SIG-M5 treated with dmso at 0.1 percent for 504 hours (cell line): ENCODE measurements at regions not wholly inside any gene's neighbourhood (a gene's known extent, or its start where the extent isn't known, plus 50 kb on each side); places are given as distances from the start of the nearest gene placed in this dataset.
A peak's percentile ranks its signal among the peaks of the same experiment; 100 is the strongest.

Experiments
- DNase-seq: peaks from one replicate; lab custom pipeline; 2025; ENCODE audit not compliant: unreplicated experiment; lab: John Stamatoyannopoulos, UW

DNA sequence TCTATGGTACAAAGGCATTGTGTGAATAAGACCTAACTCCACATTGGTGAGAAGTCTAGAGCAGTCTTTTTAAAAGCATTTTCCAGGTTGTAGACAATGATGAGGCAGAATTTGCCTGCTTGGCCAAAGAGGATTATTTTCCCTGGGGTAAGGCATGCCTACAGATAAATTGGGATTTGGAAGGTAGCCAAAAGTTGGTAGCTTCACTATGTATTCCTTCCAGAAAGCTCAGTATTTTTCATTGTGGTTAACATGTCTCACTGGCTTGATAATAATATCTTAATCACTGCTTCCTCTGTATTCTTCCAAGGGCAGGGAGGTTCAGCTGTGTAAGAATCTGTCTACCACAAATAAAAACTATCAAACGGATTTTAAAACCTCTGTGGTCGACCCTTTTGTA is 590.8 kb upstream of the PRMT6 start:
- DNase-seq, result no peak

DNA sequence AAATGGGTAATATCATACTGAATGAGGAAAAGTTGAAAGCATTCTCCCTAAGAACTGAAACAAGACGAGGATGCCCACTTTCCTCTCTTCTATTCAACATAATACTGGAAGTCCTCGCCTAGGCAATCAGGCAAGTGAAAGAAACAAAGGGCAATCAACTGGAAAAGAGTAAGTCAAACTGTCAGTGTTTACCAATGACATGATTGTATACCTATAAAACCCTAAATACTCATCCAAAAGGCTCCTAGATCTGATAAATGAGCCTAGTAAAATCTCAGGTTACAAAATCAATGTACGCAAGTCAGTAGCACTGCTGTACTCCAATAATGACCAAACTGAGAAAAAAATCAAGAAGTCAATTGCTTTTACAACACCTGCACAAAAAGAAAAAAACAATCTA is 575.8 kb upstream of the PRMT6 start:
- no peak for DNase-seq

DNA sequence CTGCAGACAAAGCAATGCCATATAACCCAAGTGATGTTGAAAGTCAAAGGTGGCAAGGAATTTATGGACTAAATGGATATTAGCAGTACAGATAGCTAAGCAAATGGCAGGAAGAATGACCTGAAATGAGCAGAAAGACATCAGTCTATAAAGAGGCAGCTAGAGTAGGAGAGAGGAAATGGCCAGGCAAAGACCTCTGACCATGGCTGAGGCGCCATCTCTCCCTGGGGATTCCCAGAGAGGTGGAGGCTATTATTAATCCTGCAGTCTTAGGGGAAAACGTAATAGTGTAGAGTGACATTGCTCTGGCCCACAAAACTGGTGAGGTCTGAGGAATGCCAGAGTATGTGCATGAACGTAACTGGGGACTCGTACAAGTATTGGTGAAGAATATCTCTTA is 563.6 kb upstream of the PRMT6 start:
- DNase-seq, result no peak

DNA sequence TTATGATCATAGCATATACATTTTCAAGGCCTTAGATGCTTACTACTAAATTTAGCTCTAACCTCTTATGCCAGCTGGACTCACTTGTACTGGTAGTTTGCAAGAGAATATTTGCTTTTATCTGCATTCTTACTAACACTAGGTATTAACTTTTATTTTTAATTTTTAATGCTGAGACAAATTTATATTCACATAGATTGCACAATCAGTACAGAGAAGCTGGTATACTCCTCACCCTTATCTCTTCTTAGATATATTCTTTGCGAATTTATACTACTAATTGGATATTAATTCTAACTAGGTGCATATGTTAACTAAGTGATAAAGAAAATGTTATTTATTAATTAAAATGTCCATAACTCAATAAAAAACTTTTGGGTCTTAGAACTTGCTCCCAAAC is 561.8 kb upstream of the PRMT6 start:
- DNase-seq, result no peak

DNA sequence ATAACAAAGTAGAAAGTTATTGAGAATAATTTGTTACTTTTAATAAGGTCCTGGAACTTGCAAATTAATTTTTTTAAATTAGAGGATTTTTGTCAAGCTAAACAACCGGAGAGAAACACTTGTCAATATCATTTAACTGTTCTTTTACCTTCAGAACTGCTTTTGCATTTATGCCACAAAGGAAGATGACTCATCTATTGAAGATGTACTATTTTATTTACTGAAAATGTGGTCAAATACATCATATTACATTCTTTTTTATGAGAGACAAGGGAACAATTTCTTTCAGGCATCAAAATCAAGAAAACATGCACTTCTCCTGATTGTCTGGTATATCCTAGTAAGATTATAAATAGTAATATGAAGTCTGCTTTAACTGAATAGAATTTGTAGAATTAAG is 558.2 kb upstream of the PRMT6 start:
- DNase-seq, result no peak

DNA sequence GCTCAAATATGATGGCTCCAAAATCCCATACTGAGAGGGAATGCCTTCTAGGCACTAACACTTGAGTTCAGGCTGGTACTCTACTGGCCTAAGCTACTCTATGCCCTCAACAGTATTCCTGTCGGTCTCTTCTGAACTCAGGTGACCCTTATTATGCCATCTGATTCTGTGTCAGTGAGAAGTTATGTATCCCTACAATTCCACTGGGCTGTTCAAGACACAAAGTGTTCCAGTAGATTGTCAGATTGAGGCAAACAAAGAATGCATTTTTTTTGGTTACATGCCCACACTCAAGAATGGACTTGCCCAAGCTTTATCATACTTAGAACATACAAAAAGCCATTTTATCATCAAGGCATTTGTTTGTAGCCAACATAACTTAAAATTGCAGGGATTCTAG is 553.8 kb upstream of the PRMT6 start:
- DNase-seq, result no peak

DNA sequence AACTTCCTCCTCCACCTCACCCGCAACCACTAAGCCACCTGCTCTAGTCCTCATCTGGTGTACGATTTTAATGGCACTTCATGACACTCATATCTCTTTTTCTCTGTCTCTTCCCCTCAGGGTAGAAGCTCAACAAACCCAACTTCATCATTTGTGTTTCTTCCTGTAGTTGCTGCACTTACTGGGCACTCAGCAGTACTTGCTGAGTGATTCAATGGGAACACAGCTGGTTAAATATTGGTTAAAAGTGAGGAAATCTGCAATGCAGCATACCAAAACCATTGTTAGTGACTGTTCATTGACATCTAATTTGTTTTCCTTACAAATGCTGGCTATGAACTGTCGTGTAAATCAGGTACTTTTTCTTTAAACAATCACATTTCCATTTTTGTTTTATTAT is 541.1 kb upstream of the PRMT6 start:
- DNase-seq, result no peak

DNA sequence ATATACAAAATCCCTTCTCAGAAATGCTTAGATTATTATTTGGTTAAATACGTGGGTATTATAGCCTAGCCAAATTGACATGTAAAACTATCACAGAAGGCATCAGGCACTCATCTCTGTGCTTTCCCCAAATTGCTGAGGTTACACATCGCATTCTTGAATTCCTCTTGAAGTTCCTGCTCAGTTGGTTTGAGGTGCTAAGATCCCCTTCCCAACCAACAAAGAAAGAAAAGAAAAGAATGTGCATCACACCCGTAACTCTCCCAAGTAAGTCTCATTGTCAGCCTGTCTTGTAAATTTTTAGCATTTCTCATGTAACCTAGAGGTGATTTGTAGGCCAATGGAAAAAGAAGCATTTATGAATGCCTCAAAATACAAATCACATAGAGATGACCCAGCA is 539.2 kb upstream of the PRMT6 start:
- DNase-seq, result no peak

DNA sequence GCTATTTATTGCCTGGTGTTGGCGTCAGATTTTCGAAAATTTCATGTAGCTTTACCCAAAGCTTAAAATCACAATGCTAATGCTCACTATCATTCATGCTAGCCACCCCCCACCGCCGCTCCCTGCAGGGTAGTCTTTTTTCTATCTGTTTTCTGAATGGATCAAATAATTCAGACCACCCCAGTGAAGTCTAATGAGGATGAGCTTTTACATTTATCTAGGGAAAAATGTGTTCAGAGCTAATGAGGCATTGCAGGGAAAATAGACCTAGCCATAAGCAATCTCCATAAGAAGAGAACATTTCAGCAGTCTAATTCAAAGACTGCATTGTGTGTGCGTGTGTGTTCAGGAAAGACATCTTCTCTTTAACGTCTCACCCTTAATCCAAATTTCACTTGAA is 533.0 kb upstream of the PRMT6 start:
- no peak for DNase-seq

DNA sequence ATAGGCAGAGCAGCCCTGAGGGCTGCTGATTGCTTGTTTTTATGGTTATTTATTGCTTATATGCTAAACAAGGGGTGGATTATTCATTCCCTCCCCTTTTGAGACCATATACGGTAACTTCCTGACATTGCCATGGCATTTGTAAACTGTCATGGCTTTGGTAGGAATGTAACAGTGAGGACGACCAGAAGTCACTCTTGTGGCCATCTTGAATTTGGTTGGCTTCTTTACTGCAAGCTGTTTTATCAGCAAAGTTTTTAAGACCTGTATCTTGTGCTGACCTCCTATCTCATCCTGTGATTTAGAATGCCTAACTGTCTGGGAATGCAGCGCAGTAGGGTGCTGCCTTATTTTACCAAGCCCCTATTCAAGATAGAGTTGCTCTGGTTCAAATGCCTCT is 531.8 kb upstream of the PRMT6 start:
- DNase-seq, result no peak

DNA sequence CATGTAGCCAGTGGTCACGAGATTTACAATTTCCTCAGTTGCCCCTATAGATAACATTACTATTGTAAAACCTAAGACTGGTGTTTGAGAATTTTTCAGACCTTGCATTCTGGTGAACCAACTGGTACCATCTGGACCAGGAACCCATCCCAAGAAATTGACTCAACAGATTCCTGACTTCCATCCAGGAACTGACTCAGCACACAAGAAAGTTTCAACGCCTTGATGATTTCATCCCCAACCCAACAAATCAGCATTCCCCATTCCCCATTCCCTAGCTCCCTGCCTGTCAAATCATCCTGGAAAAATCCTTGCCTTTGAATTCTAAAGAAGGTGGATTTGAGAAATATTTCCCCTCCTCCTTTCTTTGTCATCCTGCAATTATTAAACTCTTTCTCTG is 529.8 kb upstream of the PRMT6 start:
- no peak for DNase-seq

DNA sequence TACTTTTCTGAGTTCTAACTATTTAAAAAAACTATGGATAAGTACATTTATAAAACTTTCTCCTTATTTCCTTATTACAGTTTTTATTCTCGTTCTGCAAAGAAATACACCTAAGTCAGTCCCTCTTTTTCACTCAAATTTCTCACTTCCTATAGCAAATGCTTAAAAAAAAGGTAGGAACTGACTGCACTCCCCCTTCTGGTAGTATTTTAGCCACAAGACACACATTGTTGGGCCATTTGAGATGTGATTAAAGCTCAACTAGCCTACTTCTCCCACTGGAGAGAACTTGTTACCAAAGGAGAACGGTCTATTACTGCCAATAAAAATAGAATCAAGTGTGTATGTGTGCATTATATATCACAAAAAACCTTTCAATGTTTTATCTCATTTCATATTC is 521.9 kb upstream of the PRMT6 start:
- peak; percentile 77 for DNase-seq

DNA sequence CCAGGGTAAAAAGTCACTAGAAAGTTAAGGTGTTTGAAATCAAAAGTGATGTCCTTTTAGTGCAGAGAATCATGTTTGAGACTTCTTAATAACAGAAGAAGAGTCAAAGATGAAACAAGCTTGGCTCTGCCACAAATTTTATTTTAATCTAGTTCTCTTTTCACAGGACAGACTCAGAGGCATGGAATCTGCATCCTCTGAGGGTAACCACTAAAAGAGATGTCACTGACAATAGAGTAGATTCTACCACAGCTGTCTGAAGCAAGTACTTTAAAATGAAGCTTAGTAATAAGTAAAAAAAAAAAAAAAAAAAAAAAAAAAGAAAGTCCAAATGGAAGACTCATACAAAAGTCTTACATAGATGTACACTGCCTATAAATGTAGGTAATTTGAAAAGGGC is 519.7 kb upstream of the PRMT6 start:
- no peak for DNase-seq

DNA sequence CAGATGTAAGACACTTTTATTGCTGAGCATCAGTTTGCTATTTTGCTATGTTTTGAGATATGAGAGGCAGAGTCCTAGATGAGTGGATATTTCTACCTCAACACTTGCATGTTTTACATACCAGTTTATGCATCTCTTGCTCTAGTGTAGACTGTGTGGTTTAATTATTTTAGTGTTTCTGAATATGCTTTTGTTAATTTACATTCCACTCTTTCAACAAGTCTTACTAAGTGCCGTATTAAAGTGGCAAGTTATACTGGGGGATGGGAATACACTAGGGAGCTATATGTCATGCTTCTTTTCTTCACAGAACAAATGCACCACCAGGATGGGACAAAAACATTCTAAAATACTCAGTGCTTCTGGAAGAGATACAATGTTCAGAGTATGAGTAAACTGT is 507.7 kb upstream of the PRMT6 start:
- no peak for DNase-seq

DNA sequence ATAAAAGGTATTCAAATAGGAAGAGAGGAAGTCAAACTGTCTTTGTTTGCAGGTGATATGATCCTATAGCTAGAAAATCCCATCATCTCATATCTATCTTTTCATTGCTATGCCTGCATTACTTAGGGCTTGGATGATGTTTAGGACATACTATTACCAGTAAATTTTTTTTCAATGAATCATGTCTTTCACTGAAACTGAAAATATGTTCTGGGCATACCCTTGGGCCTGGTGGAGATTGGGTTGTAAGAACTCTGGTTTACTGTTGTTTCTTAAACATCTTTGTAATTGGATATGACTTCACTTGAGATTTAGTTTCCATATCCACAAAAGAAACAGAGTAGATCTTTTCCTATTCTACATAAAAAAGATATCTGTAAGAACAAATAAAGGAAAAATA is 502.2 kb upstream of the PRMT6 start:
- DNase-seq, result no peak

DNA sequence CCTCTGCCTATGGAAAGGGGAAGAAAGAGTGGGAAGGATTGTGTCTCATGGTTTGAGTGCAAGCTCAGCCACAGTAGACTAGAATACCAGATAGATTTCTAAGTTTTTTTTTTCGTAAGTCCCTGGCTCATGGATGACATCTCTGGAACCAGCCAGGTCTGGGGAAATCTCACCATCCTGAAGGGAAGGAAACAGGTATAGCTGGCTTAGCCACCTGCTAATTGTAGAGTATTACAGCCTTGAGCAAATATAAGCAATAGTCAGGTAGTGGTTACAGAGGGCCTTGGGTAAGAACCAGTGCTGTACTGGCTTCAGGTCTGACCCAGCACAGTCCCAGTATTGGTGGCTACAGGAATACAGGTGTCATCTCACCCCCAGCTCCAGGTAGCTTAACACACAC is 500.9 kb upstream of the PRMT6 start:
- DNase-seq, result peak; percentile 98

DNA sequence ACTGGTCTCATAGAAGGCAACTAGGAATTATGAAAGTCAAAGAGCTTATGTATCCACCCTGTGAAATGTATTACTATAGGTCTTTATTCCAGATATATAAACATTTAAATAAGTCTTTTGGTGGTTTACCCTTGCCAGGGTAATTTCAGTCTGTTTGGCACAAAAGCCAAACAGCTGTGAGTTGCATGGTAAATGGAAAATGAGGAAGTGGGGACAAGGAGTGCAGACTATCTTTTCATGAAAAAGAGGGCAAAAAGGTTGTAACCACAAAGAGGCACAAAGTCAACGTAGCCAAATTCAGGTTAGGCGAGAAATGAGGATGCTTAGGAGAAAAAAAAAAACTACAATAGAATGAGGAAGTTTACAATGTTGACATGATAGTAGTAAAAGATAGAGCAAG is 492.3 kb upstream of the PRMT6 start:
- DNase-seq, result peak; percentile 65

DNA sequence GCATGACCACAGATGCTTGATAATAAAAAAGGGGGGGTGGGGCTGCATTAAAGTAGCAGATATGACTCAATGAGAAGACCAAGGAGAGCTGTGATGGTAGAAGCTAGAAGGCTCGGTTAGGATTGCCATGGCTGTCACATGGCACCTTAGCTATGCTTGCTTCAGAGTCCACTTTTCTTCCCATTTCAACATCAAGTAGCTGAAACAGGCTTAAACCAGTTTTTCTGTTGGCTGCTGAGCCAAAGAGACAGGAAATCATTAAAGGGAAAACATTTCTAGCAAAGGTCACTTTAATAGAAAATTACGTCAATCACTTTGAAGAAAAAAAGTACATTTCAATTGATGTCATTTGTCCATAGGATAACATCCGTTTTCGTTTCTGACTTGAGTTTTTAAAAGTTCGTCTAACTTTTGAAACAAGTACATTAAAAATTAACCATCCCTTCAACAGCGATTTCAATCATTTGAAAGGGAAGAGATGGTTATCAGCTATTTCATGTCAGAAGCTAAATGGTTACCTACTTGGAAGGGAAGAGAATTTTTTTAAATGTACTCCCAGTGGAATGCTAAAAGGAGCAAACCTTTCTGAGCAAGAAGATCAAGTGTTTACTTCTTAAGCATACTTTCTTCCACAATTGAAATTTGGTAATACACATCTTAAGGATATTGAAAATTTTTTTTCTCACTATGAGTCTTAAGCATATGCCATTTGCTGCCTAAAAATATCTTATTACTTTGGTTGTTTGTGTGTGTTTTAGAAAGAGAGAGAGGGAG is 488.1 kb upstream of the PRMT6 start:
- peak; percentile 86 for DNase-seq

DNA sequence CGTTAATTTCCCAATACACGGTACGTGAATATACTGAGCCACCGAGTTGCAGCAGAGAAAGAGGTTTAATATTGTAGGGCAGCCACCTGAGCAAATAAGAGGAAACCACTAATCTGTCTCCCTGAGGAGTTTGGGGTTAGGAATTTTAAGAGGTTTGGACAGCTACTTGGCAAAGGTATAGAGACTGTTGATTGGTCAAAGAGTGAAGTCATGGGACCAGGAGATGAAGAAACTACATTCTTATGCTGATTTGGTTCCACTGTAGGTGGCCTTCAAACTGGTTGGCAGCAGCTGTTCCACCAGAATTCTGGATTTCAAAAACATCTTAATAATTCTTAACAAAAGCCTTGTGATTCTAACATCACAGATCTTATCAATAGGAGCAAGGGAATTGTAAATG is 485.4 kb upstream of the PRMT6 start:
- no peak for DNase-seq

DNA sequence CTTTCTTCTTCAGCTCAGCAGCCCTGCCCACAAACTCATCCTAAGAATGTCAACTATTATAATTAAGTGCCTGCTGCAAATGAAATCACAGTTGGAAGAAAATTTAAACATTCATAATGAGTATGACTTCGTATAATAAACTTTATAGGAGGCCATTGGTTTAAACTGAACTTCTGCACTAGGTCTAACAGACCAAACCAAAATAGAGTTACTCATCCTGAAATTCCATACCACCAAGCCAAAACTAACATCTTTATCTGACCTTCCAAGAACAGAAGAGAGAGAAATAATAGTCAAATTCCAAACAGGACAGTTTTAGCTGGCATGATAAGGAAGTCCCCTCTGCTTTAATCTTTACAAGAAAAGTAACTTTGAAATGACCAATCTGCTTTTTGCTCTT is 472.4 kb upstream of the PRMT6 start:
- DNase-seq, result no peak

DNA sequence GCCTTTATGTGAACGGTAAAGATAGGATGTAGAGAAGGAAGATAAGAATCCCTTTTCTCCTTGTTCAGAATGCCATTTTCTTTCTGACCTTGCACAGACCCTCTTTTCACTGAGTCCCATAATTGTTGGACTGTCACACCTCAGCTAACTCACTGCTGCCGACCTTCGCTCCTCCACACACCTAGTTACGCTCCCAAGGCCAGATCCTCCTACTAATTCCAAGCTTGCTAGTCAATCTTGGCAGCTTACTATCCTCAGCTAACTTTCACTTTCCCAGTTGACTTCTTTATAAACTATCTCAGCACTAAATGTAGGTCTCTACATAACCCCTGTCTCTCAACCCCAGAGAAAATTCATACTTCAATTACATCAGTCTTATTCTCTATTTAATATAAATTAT is 471.8 kb upstream of the PRMT6 start:
- DNase-seq, result no peak

DNA sequence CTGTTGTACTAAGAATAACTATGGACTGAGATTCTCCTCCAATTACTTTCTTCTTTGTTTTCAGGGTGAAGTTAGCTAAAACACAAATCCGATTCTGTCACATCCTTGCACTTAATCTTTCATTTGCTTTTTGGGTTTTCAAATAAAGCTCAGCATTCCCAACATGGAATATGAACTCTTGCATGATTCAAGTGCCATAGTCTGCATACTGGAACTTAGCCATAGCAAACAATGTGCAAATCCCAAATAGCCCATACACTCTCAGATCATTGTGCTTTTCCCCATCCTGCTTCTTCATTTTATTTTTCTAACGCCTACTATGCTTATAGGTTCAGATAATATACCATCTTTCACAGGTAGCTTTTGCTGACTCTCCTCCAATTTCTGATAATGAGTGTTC is 455.8 kb upstream of the PRMT6 start:
- no peak for DNase-seq

DNA sequence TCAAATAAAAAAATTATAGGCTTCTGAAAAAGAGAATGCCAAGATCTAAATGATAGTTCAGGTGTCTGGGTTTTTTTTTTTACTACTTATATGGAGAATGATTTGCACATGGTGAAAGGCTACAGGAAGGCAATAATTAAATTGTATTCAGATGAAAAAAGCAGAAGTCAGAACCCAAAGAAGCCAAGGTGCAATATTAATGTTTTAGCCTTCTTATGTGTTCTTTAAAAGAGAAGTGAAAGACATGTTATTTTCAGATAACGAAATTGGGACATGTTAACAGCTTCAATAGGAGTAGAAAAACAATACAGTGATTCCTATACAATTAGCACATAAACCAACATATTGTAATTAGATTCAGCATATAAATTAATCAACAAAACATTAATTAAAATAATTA is 452.9 kb upstream of the PRMT6 start:
- DNase-seq, result peak; percentile 38

DNA sequence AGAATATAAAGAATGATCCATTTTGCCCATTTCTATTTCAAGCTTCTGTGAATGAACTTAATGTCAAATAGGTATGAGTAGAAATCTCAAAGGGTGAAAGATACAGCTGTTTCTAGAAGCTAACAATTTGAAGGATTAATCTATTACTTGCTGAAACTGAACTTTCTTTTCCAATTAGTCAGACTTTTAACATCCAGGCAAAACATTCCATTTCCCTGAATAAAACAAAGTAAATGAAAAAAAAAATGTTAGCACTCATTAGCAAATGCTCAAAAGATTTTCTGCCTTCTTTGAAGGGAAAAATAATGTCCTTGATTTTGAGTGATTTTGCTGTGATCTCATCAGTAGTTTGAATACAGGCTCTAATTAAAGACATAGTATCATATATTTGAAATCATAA is 447.6 kb upstream of the PRMT6 start:
- DNase-seq, result no peak
